ENCODE measurements at regions not wholly inside any gene's neighbourhood (a gene's known extent, or its start where the extent isn't known, plus 50 kb on each side); places are given as distances from the start of the nearest gene placed in this dataset.

GRCh38 chr7:156459582-156459981 is 181.0 kb upstream of the RNF32 start:
- DNase-seq (ENCODE audit: low read depth, low spot score) = no peak
- H3K27ac ChIP-seq = no peak overlapping the region

GRCh38 chr7:156459067-156459466 is 181.5 kb upstream of the RNF32 start:
- DNase-seq (ENCODE audit: low read depth, low spot score) = no peak
- H3K27ac ChIP-seq = no peak overlapping the region

DNA sequence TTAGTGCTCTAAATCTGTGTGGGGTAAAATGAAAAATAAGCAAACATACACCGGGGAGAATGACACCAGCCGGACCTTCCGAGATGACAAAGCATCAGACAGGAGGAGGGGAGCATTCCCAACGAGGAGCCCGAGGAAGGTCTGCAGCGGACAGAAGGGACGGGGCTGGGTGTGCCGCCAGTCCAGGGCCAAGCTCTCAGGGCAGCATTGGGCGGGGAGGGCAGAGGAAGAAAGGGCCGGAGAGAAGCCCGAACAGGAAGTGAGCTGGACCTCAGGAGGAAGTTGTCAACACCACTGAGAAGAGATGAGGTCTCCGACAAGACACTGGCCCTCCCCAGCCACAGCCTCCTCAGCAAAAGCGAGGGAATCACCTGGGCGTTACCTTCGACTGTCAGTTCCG is 182.6 kb upstream of the RNF32 start:
- no peak overlapping the region for H3K27ac ChIP-seq
- no peak for DNase-seq (ENCODE audit: low read depth, low spot score)

- no peak overlapping the region for H3K27ac ChIP-seq
- no peak for DNase-seq (ENCODE audit: low read depth, low spot score)
Observed at GRCh38 chr7:156456503-156457115, 184.0 kb upstream of the RNF32 start.

DNA sequence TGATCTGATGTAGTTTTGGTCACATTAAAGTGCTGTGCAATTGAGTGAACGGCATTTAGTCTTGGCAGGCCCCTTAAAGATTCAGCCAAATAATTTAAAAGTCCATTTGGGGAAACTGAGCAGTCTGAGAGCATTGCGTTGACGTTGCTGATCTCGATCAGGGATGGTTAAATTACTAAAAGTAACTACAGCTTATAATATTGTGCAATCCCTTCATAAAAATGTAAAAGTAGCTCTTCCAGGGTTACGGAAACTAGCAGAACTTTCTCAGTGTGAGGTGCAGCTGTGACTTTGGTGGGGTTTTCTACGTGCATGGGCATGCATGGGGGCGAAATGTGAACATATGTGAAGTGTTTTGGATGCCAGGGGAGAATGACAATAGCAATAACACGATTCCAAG is 184.5 kb upstream of the RNF32 start:
- no peak for DNase-seq (ENCODE audit: low read depth, low spot score)
- H3K27ac ChIP-seq = no peak overlapping the region

- DNase-seq (ENCODE audit: low read depth, low spot score) = no peak
- H3K27ac ChIP-seq = no peak overlapping the region
Observed at GRCh38 chr7:156450473-156450872, 190.1 kb upstream of the RNF32 start.

- no peak for DNase-seq (ENCODE audit: low read depth, low spot score)
- H3K27ac ChIP-seq = no peak overlapping the region
Observed at GRCh38 chr7:156448918-156449317, 191.7 kb upstream of the RNF32 start.

DNA sequence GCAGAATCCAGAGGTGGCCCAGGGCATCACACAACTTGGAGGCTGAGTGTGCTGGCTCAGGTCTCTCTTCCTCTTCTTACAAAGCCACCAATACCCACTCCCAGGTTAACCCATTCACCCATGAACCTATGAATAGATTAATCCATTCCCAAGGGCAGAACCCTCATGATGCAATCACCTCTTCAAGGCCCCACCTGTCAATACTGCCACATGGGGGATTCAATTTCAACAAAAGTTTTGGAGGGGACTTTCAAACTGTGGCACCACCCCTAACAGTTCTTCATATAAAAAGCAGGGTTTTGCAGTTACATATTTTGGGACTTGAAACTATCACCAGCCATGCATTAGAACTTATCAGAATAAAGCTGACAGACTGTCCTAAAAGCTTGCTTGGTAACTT is 193.6 kb upstream of the RNF32 start:
- DNase-seq (ENCODE audit: low read depth, low spot score) = no peak
- no peak overlapping the region for H3K27ac ChIP-seq

GRCh38 chr7:156445997-156446761 is 194.4 kb upstream of the RNF32 start:
- H3K27ac ChIP-seq = no peak overlapping the region
- DNase-seq (ENCODE audit: low read depth, low spot score) = no peak

GRCh38 chr7:156442516-156442915 is 198.1 kb upstream of the RNF32 start:
- no peak for DNase-seq (ENCODE audit: low read depth, low spot score)

DNA sequence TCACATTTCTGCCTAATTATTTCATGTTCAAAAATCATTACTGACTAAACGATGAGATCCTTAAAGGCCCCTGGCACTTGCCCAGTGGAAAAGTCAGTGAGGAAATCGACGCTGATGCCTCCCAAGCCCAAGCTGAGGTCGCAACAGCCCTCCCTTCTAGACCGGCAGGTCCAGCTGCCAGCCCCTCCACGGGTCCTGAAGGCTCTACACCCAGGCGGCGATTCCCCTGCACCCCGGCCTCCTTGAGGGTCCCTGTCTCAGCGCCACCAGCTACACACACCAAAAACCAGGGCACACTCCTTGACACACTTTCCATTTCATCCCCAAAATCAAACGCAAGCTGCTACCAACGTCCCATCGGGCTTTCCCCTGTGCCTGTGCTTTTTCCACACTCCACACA is 200.1 kb upstream of the RNF32 start:
- H3K27ac ChIP-seq = no peak overlapping the region
- no peak for DNase-seq (ENCODE audit: low read depth, low spot score)

More at GRCh38 chr7:156442516-156442915, 198.1 kb upstream of the RNF32 start:
- H3K27ac ChIP-seq = no peak overlapping the region

- no peak for DNase-seq (ENCODE audit: low read depth, low spot score)
- H3K27ac ChIP-seq = no peak overlapping the region
Observed at GRCh38 chr7:156438011-156438410, 202.6 kb upstream of the RNF32 start.

DNA sequence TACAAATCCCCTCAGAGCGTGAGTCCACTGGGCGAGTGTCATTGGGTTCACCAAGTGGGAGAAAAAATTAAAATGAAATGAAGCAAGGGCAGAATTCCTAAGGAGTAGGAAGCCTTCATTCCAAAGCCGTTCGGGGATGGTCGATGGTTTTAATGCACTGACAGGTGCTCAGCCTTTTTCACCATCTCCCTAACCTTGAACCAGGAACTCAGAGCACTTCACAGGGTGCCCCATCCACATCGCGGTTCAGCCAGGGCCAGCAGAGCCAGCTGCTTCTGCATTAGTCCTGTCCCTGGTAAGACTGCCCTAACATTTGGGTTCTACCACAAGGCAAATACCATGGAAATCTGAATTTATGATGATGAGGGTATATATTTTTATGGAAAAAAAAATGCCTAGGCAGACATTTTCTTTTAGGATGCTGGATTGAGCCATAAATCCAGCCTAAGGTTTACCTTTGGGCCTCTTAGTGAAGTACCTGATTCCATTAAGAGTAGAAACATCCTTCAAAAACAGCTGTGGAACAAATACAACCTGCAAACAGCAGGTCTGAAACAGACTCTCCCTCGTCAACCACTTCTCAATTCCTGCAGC is 203.5 kb upstream of the RNF32 start:
- no peak overlapping the region for H3K27ac ChIP-seq
- DNase-seq (ENCODE audit: low read depth, low spot score) = no peak

DNA sequence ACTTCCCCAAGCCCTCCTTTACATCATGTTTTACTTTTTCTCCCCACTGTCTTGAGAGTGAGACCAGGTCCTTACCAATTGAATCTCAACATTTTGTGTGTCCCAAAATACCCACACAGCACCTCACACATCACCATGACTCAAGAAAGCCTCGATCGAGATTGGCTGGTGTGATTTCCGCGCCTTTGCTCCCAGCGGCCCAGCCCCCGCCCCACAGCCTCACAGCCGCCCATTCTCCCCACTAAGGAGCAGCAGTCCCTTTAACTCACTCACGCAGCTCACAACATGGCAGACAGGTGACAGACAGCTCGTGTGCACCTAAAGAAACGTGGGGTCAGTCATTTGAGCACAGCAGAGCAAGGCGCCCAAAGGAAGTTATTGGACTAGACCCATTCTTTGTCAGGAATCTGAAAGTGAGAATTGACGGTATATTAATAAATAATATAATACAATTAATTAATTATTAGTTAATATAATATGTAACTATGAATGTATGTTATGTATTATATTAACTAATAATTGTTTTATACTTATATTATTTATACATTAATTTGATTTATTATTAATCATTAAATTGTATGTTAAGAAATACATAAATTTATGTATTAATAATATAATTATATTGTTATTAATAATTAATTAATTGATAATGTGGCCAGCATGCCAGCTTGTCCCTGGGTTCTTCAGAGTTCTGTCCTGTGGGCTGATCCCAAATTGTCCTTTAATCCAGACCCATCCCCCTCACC is 204.9 kb upstream of the RNF32 start:
- no peak overlapping the region for H3K27ac ChIP-seq
- no peak for DNase-seq (ENCODE audit: low read depth, low spot score)

- DNase-seq (ENCODE audit: low read depth, low spot score) = no peak
- no peak overlapping the region for H3K27ac ChIP-seq
Observed at GRCh38 chr7:156434706-156435105, 205.9 kb upstream of the RNF32 start.

- no peak overlapping the region for H3K27ac ChIP-seq
- DNase-seq (ENCODE audit: low read depth, low spot score) = no peak
Observed at GRCh38 chr7:156432018-156432417, 208.6 kb upstream of the RNF32 start.

DNA sequence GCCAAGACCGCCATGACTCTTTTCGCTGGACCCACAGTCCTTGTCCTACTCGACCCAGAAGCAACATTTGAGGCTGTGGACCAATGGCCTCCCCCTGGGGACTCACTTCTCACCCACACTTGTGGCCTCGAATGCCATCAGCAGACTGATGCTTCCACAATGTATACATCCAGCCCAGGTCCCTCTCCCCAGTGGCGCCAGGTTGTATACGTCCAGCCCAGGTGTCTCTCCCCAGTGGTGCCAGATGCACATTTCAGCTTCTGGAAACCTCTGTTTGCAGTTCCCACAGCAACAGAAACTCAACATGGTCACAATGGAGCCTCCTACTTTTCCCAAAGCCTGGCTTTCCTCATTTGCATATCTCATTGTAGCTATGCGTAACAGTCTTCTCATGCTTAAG is 210.5 kb upstream of the RNF32 start:
- DNase-seq (ENCODE audit: low read depth, low spot score) = no peak
- H3K27ac ChIP-seq = no peak overlapping the region

DNA sequence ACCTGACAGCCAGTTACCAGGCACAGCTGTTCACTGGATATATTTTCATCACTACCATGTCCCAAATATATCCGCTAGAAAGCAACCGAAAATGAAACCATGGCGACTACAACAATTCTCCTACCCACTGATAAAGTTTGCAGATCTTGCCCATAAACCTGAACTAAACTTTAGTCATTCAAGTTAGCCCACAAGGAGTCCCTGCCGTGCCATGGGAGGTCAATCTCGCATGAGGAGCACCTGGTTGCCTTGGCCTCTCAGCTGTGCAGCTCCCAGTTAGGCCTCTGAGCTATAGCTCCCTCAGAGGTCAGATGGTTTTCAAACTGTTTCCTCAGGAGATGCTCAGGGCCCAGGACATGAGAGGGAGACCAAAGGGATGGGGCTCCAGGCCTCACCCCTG is 211.1 kb upstream of the RNF32 start:
- no peak overlapping the region for H3K27ac ChIP-seq
- DNase-seq (ENCODE audit: low read depth, low spot score) = no peak

- no peak overlapping the region for H3K27ac ChIP-seq
- DNase-seq (ENCODE audit: low read depth, low spot score) = no peak
Observed at GRCh38 chr7:156423876-156424275, 216.7 kb upstream of the RNF32 start.

DNA sequence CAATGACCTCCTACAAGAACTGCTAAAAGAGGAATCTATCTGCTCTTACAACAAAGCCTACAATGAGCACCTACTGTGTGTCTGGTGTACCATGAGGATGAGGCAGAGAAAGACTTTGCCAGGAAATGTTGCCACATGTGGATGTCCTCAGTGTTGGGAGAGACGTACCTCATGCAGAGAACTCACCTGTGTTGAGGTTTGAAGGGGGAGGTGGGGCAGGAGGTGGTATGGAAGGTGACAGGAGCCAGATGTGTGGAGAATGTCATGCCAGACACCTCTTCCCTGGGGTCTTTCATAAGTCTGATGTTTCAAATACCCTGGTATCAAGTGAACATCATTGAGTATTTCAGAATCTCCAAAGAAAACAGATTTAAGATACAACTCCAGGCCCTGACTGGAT is 220.1 kb upstream of the RNF32 start:
- DNase-seq (ENCODE audit: low read depth, low spot score) = no peak
- no peak overlapping the region for H3K27ac ChIP-seq

- no peak overlapping the region for H3K27ac ChIP-seq
- no peak for DNase-seq (ENCODE audit: low read depth, low spot score)
Observed at GRCh38 chr7:156419782-156420181, 220.8 kb upstream of the RNF32 start.
